IMR-90 (cell line): ENCODE measurements at regions not wholly inside any gene's neighbourhood (a gene's known extent, or its start where the extent isn't known, plus 50 kb on each side); places are given as distances from the start of the nearest gene placed in this dataset.

Experiments
- ATAC-seq: fragments of 200-7000 bp; cut with Tn5 transposase; 2 replicates; pipeline ENCODE4 v1.9.1; 2020; ENCODE audit warnings: low read depth, mild to moderate bottlenecking, moderate library complexity
- BruUV-seq: library from RNA; stranded (reverse); fragments of 400-500 nt; replicated peaks from 2 replicates; lab custom pipeline; 2021; lab: Mats Ljungman, UMichigan
- CTCF ChIA-PET: fragments of 300-600 bp; formaldehyde crosslinking; extraction: SDS; loops from one replicate; lab custom pipeline; 2021; ENCODE audit warnings: antibody characterized with exemption; lab: Yijun Ruan, JAX
- POLR2A ChIA-PET: fragments of 300-600 bp; sonication (Branson Sonifier 250); formaldehyde crosslinking; loops from one replicate; lab custom pipeline; 2022; ENCODE audit warnings: antibody characterized with exemption; ENCODE audit not compliant: unreplicated experiment; lab: Charles Lee
- DNase-seq: peaks from one replicate; pipeline ENCODE4 v3.0.0; 2013
- H2AFZ ChIP-seq: replicated peaks from 2 replicates; pipeline ENCODE3; 2013; ENCODE audit warnings: low read length, mild to moderate bottlenecking; ENCODE audit not compliant: poor library complexity
- H2AK5ac ChIP-seq: 2 replicates; pipeline ENCODE4 v1.6.1; 2013; ENCODE audit warnings: low read depth, low read length, inconsistent platforms
- H2AK9ac ChIP-seq: replicated peaks from 2 replicates; pipeline ENCODE3; 2013; ENCODE audit warnings: mild to moderate bottlenecking, low read depth, low read length, moderate library complexity; ENCODE audit not compliant: poor library complexity
- H2BK120ac ChIP-seq: 2 replicates; pipeline ENCODE4 v1.6.1; 2013; ENCODE audit warnings: low read depth, low read length, inconsistent platforms
- H2BK15ac ChIP-seq: 3 replicates; pipeline ENCODE4 v1.6.1; 2013; ENCODE audit warnings: low read depth, low read length, inconsistent platforms
- H2BK20ac ChIP-seq: 2 replicates; pipeline ENCODE4 v1.6.1; 2013; ENCODE audit warnings: low read depth, mild to moderate bottlenecking, inconsistent platforms, low read length, moderate library complexity
- H2BK5ac ChIP-seq: 2 replicates; pipeline ENCODE4 v1.6.1; 2013; ENCODE audit warnings: mild to moderate bottlenecking, low read depth, low read length, inconsistent platforms; ENCODE audit not compliant: poor library complexity, severe bottlenecking
- H3K14ac ChIP-seq: replicated peaks from 2 replicates; pipeline ENCODE4 v1.6.1; 2013; ENCODE audit warnings: low read depth, low read length, inconsistent platforms
- H3K18ac ChIP-seq: 2 replicates; pipeline ENCODE4 v1.6.1; 2013; ENCODE audit warnings: low read depth, low read length, control low read depth
- H3K23ac ChIP-seq: 2 replicates; pipeline ENCODE4 v1.6.1; 2013; ENCODE audit warnings: low read depth, low read length, inconsistent platforms
- H3K27ac ChIP-seq: 2 replicates; pipeline ENCODE4 v1.5.1; 2013; ENCODE audit warnings: mild to moderate bottlenecking, control low read depth, low read length; ENCODE audit not compliant: insufficient read depth
- H3K27me3 ChIP-seq: 2 replicates; pipeline ENCODE4 v1.6.1; 2013; ENCODE audit warnings: low read length; ENCODE audit not compliant: control insufficient read depth, insufficient read depth
- H3K36me3 ChIP-seq: 2 replicates; pipeline ENCODE4 v1.6.1; 2013; ENCODE audit warnings: low read length, mixed read lengths; ENCODE audit not compliant: control insufficient read depth, insufficient read depth
- H3K4ac ChIP-seq: 2 replicates; pipeline ENCODE4 v1.6.1; 2013; ENCODE audit warnings: low read depth, low read length, inconsistent platforms
- H3K4me1 ChIP-seq: 2 replicates; pipeline ENCODE4 v1.6.1; 2013; ENCODE audit warnings: low read length, mixed read lengths; ENCODE audit not compliant: control insufficient read depth, insufficient read depth
- H3K4me2 ChIP-seq: 2 replicates; pipeline ENCODE4 v1.6.1; 2013; ENCODE audit warnings: low read depth, mild to moderate bottlenecking, control low read depth, low read length, moderate library complexity
- H3K4me3 ChIP-seq: 2 replicates; pipeline ENCODE4 v1.5.1; 2013; ENCODE audit warnings: low read depth, mild to moderate bottlenecking, control low read depth, low read length, moderate library complexity; ENCODE audit not compliant: insufficient read depth
- H3K56ac ChIP-seq: 2 replicates; pipeline ENCODE4 v1.6.1; 2013; ENCODE audit warnings: low read length, inconsistent platforms; ENCODE audit not compliant: insufficient read depth; ENCODE audit errors: extremely low read depth
- H3K79me1 ChIP-seq, 2 experiments: 2 replicates each; pipeline ENCODE4 v1.6.1; 2013; ENCODE audit warnings: low read length in 2 of 2, inconsistent platforms in 1 of 2, low read depth in 1 of 2
- H3K9ac ChIP-seq: 2 replicates; pipeline ENCODE4 v1.6.1; 2013; ENCODE audit warnings: low read depth, low read length, control low read depth
- H3K9me1 ChIP-seq: 2 replicates; pipeline ENCODE4 v1.6.1; 2013; ENCODE audit warnings: low read length, inconsistent platforms; ENCODE audit not compliant: insufficient read depth
- H3K9me3 ChIP-seq: 2 replicates; pipeline ENCODE4 v1.6.1; 2013; ENCODE audit warnings: low read length; ENCODE audit not compliant: control insufficient read depth, insufficient read depth
- H4K20me1 ChIP-seq: 2 replicates; pipeline ENCODE4 v1.6.1; 2013; ENCODE audit warnings: low read length, inconsistent platforms; ENCODE audit not compliant: insufficient read depth
- H4K5ac ChIP-seq: 2 replicates; pipeline ENCODE4 v1.6.1; 2013; ENCODE audit warnings: mild to moderate bottlenecking, low read depth, low read length, control low read depth
- H4K8ac ChIP-seq, 2 experiments: 2 replicates each; pipeline ENCODE4 v1.6.1; 2013; ENCODE audit warnings: low read depth in 2 of 2, low read length in 2 of 2, control low read depth in 1 of 2, inconsistent platforms in 1 of 2
- H4K91ac ChIP-seq: 2 replicates; pipeline ENCODE4 v1.6.1; 2013; ENCODE audit warnings: low read depth, low read length, inconsistent platforms; ENCODE audit not compliant: insufficient read depth
- MAFK ChIP-seq: IDR thresholded peaks from 2 replicates; pipeline ENCODE4 v1.6.1; 2012; ENCODE audit warnings: low read depth, low read length, improper control_type of control experiment
- MAZ ChIP-seq: IDR thresholded peaks from 2 replicates; pipeline ENCODE4 v1.6.1; 2012; ENCODE audit warnings: low read depth, mild to moderate bottlenecking, low read length, improper control_type of control experiment, moderate library complexity, borderline replicate concordance
- MXI1 ChIP-seq: IDR thresholded peaks from 2 replicates; pipeline ENCODE4 v1.6.1; 2012; ENCODE audit warnings: low read depth, mild to moderate bottlenecking, low read length, moderate library complexity, borderline replicate concordance
- POLR2A ChIP-seq: IDR thresholded peaks from 2 replicates; pipeline ENCODE4 v1.6.1; 2012; ENCODE audit warnings: mild to moderate bottlenecking, low read depth, low read length
- RCOR1 ChIP-seq: IDR thresholded peaks from 2 replicates; pipeline ENCODE4 v1.6.1; 2012; ENCODE audit warnings: mild to moderate bottlenecking, low read length, improper control_type of control experiment; ENCODE audit not compliant: insufficient replicate concordance
- USF2 ChIP-seq: fragments of 150-350 bp; IDR thresholded peaks from 2 replicates; pipeline ENCODE4 v1.6.1; 2017; ENCODE audit warnings: mild to moderate bottlenecking, antibody characterized with exemption, low read length, low read depth
- WGBS, 2 experiments: methylation state at CpG; one replicate each; pipeline versions ENCODE4 v1.1.5 to v1.1.7; 2013; ENCODE audit warnings: missing lambda C conversion rate in 2 of 2; ENCODE audit not compliant: insufficient read length in 1 of 2; ENCODE audit errors: extremely low coverage in 2 of 2; 5-methylcytosine and 5-hydroxymethylcytosine counted together
- dilution Hi-C: fragments of 300-500 bp; cut with HindIII; formaldehyde crosslinking; loops from one replicate; pipeline ENCODE4 v1.14.3; 2018; ENCODE audit warnings: low sequenced_read_pairs; ENCODE audit not compliant: unreplicated experiment
- in situ Hi-C: fragments of 300-500 bp; cut with MboI; formaldehyde crosslinking; loops from 3 replicates; pipeline ENCODE4 v1.14.3; 2019; ENCODE audit warnings: low sequenced_read_pairs, inconsistent platforms, mixed read lengths
- intact Hi-C: fragments of 100-400 bp; cut with micrococcal nuclease; formaldehyde crosslinking; loops from 2 replicates; pipeline ENCODE4 v1.10.0; 2022

- Histone ChIP-seq H3K4ac (no peak overlapping the region), H4K5ac (no peak overlapping the region), H3K4me2 (no peak overlapping the region), H3K56ac (no peak overlapping the region), H3K36me3 (no peaks in the 10 kb centered on the region), H3K27ac (no peak overlapping the region), H3K9me3 (no peaks in the 10 kb centered on the region), H3K18ac (no peak overlapping the region), H2BK5ac (no peak overlapping the region), H3K27me3 (peaks cover 10% of the 10 kb centered on the region), H2BK120ac (no peak overlapping the region), H3K79me1 (no peaks in the 10 kb centered on the region), H3K4me3 (no peak overlapping the region), H3K4me1 (peaks cover 7% of the 10 kb centered on the region), H2AK9ac (no peak overlapping the region), H4K91ac (no peak overlapping the region), H2AK5ac (no peak overlapping the region), H2BK15ac (no peak overlapping the region), H3K9ac (no peak overlapping the region), H3K23ac (no peak overlapping the region), H4K20me1 (no peaks in the 10 kb centered on the region), H4K8ac (no peak overlapping the region), H2BK20ac (no peak overlapping the region), H3K14ac (no peak overlapping the region), H2AFZ (no peak overlapping the region), H3K9me1 (no peaks in the 10 kb centered on the region)
- CTCF ChIA-PET = no interaction called here
- BruUV-seq = no TSS peak
- POLR2A ChIA-PET = no interaction called here
- no peak for ATAC-seq
- in situ Hi-C loops (no loop called here), intact Hi-C loops (no loop called here), dilution Hi-C loops (no loop called here)
- no CpG with 5 or more reads among the region's 2 CpGs for WGBS, 2 experiments
- no peak for DNase-seq
- TF ChIP-seq MXI1 = no peak
- TF ChIP-seq POLR2A = no peak
- no peak for TF ChIP-seq RCOR1
- no peak for TF ChIP-seq MAZ
- TF ChIP-seq MAFK = no peak
- no peak for TF ChIP-seq USF2
Measured at GRCh38 chr17:77843896-77844295, 114.6 kb upstream of the TNRC6C start.
